Lung microvascular endothelial cell (primary cell): ENCODE measurements at regions not wholly inside any gene's neighbourhood (a gene's known extent, or its start where the extent isn't known, plus 50 kb on each side); places are given as distances from the start of the nearest gene placed in this dataset.

Source experiments
- DNase-seq, 2 donors: peaks; one replicate each; pipeline versions ENCODE4 v3.0.0 to v3.0.0-alpha.2; 2010; ENCODE audit warnings: low read depth in 2 of 2

GRCh38 chr2:173584676-173585458 is 230.2 kb downstream of the CDCA7 start:
- no peak for DNase-seq

DNA sequence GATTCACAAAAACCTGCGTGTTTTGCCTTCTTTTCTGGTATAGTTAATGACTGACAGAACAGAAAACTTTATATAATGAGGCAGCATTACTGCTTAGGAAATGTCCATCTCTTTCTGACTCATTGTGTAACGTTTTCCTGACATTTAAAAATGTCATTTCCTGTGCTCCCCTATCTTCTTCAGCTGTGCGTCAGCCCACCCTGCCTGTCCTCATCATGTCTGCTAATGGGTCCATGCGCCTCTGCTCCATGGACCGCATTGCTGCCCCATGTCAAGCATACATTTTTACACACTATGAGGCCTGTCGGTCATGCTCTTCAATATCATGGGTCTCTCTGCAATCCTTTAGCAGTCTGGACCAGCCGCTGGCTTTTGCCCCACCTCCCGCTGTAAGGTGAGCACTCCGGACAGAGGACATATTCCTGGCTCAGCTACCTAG is 234.3 kb downstream of the CDCA7 start:
- DNase-seq, result peak; percentile 60 to 76

GRCh38 chr2:173589604-173590275 is 235.1 kb downstream of the CDCA7 start:
- DNase-seq, result no peak

DNA sequence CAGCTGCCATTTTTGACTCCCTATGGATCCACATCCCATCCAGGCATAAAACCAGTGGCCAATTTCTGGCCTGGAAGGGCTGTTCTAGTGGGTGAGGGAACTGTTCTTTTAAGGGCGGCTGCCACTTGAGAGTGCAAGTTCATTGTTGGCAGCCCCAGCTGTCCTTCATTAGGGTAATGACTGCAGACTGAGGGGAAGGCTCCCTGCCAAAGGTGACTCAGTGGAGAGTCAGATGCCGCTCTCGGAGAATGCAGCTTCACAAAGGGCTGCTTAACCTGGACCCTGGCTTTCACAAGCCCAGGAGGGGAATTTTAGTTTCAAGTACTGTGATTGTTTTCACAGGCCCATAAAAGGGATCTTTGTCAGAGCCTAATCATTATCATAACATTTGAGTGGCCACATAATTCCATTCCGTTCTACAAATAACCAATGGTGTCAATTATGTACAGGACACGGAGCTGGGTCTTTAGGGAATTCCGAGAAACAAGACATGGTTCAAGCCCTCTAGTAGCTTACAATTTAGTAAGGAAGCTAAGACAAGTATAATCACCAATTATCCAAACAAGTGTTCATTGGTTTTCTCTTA is 235.7 kb downstream of the CDCA7 start:
- peak; percentile 55 to 95 for DNase-seq

DNA sequence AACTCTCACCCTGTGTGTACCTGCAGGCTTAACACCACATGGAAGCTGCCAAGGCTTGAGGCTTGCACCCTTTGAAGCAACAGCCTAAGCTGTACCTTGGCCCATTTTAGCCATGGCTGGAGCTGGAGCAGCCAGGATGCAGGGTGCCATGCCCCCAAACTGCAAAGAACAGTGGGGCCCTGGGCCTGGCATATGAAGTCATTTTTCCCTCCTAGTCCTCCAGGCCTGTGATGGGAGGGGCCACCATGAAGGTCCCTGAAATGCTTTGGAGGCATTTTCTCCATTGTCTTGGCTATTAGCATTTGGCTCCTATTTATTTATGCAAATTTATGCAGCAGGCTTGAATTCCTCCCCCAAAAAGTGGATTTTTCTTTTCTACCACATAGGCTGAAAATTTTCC is 238.4 kb downstream of the CDCA7 start:
- DNase-seq, result no peak

DNA sequence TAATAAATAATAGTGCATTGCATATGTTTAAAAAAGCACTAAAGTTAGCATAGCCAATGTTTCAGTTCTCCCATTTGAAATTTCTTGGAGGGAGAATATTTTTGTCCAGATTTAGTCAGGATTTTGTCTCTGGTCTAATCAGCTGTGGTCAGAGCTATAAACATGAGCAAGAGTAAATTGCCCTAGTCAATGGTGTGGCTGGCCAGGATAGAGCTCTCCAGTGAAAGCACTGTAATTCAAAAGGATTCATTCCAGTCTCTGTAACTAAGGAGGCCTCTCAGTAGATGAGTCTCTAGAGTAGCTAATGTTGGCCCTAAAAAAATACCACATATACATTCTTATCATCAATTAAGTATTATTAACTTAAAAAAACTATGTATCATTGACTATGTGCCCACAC is 241.6 kb downstream of the CDCA7 start:
- no peak for DNase-seq

GRCh38 chr2:173598525-173598924 is 243.9 kb downstream of the CDCA7 start:
- DNase-seq, result no peak

GRCh38 chr2:173599821-173600359 is 245.2 kb downstream of the CDCA7 start:
- DNase-seq, result no peak

GRCh38 chr2:173602153-173602795 is 247.6 kb downstream of the CDCA7 start:
- DNase-seq, result no peak

- DNase-seq, result no peak
Measured at GRCh38 chr2:173605994-173606393, 251.3 kb downstream of the CDCA7 start.

- no peak for DNase-seq
Measured at GRCh38 chr2:173606619-173607248, 252.1 kb downstream of the CDCA7 start.

DNA sequence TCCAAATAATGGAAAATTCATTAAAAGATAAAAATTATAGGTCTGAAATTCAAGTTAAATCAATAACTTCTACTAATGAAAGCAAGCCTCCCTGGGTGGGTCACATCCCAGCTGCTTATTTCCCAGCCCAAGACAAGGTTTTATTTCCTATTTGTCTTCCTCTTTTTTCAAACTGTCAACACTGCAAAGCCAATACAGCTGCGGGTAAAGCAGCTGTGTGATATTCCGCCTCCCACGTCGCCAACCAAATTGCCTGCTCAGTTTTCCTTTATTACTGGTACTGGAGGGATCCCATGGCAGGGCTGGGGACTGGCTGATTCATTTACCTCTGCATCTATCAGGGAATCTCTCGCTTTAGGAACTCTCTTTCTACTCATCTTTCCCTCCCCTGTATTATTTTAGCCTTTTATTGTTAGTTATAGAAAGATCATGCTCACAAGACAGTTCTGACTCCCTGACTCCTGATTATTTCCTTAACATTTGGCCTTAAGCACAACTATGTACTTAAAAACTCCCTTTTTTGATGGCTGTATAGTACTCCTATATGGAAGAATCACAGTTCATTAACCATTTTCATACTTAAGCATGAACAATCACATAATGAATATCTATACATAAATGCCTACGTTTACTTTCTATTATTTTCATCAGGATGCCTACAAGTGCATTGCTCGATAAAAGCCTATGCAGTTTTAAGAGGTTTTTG is 253.1 kb downstream of the CDCA7 start:
- no peak for DNase-seq

DNA sequence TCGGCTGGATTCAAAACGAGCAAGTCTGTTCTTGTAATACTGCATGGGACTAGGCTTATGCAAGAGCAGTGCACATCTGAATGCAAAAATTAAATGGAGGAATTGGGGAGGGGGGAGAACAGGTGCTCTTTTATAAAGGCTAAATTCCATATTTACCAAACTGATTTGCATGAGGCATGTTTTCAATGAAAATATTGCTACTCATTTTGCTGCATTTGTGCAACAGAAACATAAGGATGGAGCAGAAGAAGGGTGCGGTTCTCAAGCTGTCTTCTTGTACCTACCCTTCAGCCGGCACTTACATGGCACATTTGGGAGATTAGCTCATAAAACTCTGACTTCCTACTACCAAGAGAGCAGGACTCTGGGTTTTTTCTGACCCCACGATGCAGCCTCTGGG is 256.4 kb downstream of the CDCA7 start:
- DNase-seq, result no peak

- DNase-seq, result no peak
Measured at GRCh38 chr2:173612354-173612753, 257.7 kb downstream of the CDCA7 start.

GRCh38 chr2:173613386-173613785 is 258.7 kb downstream of the CDCA7 start:
- no peak for DNase-seq

DNA sequence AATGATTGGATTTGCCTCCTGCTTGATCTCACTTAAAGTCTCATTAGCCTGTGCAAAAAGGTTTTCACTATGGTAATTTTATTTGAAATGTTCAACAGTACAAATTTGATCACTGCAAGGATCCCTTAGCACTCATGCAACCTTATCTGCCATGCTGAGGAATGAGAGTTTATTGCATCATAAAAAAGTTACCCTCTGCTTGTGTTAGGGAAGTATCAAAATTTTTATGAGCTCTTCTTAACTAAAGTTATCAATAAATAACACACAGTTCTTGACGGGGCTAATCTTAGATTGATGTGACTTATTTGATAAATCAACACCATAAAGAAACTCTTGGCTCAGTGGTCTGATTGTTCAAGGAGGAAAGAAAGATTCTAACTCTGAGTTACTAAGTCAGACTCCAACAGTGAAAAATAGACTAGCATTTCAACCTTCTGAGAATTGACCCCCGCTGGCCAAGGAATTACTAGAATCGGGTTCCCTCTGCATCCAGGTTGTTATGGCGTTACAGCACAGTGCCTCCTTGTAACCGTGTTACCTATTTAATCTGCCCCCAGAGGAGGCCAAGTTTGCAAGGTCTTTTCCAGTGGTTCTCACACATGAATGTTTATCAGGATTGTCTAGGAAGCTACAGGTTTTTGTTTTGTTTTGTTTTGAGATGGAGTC is 259.7 kb downstream of the CDCA7 start:
- no peak for DNase-seq

- DNase-seq, result no peak
Measured at GRCh38 chr2:173623438-173624319, 269.0 kb downstream of the CDCA7 start.

DNA sequence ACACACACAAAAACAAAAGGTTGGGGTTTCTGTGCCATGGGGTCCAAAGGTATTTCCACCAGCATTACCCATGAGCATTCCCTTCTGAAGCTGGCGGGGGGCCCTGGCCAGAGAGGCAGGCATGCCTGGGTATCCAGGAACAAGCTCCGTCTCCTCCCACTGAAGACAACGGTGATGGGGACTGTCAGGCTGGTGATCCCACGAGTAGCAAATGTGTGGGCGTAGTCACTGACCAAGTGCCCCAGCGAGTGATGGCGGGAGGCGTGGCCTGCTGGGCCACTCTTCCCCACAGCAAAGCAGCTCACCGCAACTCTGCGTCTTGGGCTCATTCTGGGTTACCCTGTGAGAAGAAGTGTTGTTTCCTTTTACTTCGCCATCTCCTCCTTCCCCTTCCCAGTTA is 270.6 kb downstream of the CDCA7 start:
- no peak for DNase-seq

GRCh38 chr2:173629076-173629475 is 274.4 kb downstream of the CDCA7 start:
- no peak for DNase-seq
